GM19035 (cell line): ENCODE measurements at regions not wholly inside any gene's neighbourhood (a gene's known extent, or its start where the extent isn't known, plus 50 kb on each side); places are given as distances from the start of the nearest gene placed in this dataset.

Experiments used
- ATAC-seq: cut with Tn5 transposase; IDR thresholded peaks from one replicate; pipeline ENCODE4 v1.9.1; 2021; ENCODE audit not compliant: unreplicated experiment

DNA sequence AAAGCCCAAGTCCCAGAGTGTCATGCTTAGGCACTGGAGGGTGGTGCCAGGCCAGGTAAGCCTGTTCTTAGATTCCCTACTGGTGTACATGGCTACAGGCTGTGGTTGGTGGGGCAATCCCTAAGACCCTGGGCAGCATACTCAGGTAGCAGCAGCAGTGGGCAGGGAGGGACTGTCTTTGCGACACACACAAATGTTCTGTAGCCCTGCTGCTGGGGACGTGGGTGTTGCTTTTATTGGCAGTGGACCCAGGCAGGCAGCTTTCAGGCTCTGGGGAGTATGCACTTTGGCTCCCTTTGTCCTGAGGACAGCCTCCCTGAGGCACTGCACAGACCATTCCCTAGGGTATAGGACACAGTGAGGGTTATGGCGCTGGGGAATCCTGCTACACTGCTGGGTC, 137.1 kb upstream of the ADAMTS19 start:
- ATAC-seq: no peak

DNA sequence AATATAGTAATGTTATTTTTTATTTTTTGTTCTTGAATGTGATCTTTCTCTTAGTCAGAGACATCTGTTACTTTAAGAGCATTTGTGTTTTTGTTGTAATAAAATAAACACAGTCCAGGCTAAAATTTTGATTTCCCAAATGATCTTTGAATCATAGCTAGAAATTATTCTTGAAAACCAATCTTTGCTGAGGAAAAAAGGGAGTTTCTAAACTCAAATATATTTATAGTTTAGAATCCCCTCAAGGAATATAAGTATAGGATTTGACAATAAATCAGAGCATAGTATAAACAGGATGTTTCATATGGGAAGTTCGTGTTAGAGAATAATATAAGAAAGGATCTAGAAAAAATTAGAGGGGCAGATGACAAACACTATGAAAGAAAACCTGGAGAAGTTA, 118.8 kb upstream of the ADAMTS19 start:
- ATAC-seq: no peak

DNA sequence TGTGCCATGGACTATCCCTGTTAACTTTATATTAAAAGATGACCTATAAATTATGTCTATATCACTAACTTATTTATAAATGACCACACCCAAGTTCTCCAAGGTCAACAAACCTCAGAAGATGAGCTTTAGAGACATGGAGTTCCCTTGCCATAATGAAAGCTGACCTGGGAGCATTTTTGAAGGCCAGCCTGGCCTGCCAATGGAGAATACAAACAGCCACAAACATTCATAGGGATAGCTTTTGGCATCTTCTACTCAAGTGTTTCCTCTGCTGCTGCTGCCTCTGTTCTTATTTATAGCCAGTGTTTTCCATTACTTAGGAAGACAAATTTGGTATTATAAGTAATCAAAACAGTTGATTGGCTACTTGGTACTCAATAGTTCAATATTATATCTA, 117.3 kb upstream of the ADAMTS19 start:
- no peak for ATAC-seq

DNA sequence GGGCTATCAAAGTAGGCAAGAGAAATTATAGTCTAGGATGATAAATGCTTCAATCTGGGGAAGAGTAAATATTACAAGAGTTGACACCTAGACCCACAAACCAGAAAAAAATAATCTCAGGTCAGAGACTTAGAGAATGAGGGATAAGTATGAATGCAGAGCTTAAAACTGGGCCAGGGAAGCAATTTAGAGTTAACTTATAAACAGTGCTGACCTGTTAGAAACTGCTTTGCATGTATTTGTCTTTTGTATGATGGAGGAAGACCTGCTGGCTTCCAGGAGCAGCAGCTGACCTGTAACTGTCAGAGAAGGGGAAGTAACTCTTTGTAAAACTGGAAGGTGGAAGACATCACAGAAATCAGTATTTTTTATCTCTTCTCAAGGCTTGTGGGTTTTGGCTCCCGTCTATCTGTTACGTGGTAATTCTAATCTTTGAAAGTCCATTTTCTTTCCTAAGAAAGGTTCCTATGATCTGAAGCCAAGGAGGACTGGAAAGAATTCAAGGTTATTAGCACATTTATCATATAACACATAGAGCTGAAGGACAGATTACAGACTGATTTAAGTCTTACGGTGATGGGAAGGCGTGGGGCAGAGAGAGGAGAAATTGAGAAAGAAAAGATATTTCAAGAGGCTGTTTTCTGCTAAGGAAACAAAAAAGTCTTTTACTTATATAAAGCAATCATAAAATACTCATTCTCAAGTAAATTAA, 114.7 kb upstream of the ADAMTS19 start:
- no peak for ATAC-seq

DNA sequence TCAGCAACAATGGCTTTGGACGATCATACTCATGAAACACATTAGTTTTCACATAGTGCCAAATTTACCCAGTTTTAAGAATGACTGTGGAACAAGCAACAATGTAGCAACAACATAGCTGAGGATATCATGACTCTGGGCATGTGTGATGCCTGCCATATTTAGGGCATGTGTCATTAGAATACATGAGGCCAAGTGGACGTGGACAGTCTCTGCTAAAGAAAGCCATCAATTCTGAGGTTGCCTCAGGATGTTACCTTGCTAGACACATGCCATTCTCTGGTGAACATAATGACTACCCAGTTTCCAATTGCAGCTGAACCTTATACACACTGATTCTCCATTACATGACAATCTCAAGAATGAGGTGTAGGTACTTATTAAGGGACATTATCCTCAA, 103.3 kb upstream of the ADAMTS19 start:
- ATAC-seq: no peak

DNA sequence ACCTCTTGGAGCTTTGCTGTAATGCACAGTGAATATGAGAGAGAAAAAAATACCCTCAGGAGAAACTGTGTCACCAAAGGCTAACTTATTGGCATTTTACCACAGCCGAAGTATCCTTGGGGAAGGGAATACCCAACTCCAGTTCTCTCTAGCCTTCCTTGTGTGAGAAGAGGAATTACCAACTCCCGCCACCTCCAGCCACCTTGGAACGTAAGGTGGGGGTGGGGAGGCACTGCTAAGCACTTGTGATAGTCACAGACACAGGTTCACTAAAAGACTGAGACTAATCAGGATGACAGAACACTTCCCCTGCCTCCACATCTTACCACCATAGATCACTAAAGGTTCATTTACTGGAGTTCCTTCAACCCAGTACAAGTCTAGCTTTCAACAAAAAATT, 102.0 kb upstream of the ADAMTS19 start:
- no peak for ATAC-seq

DNA sequence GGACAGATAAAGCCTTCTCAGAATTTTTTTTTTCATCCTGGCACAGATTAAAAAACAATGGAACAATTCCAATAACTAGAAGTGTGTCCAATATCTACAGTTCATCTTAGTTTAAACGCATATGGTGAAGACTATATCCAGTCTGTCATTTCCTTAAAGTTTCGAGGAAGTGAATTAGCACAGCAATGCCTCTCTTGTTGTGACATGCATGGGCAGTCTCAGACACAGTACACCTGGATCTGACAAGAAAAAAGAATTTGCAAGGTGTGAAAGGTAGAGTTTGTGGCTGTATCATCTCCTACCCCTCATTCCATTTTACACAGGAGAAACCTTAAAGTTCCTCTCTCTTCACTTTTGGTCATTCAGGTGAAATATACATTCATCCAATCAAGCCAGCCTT, 100.6 kb upstream of the ADAMTS19 start:
- no peak for ATAC-seq

DNA sequence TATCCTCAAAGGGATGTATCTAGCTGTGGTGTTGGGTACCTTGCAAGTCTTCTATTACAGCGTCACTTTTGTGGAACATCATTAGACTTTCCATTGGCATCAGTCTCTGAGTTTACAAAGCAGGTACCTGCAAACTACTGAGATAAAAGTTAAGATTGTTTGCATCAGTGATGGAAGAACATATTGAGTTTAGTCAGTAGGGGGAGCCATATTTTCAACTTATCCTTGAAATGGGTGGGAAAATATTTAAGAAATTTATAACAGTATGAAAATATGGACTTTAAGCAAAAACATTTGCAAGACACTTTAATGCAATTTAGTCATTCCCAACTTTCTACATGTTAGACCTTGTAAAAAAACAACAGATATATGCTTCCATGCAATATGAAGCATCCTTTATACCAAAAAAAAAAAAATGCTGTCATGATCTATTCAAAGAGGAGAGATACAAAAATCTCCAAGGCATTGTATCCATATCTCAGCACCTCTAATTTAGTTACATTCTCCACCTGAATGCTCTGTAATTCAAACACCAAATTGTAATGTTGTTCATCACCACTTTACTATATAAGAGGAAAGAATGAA, 98.6 kb upstream of the ADAMTS19 start:
- no peak for ATAC-seq

DNA sequence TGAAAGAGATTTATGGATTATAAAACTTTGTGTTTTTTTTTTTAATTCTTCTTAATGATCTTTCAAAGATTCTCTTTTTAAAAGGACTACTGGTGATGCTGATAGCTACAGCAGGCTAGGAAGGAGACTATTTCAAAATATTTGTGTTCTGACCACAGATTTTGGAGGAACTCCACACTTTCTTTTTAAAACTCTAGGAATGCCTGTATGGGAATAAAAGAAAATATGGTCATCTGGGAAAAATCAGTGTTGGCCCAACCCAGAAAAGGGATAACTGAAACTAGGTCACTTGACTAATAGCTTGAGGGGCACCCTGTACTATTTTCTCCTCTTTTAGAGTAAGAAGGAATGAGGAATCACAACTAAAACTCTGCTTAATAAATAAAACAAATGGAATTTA, 97.6 kb upstream of the ADAMTS19 start:
- ATAC-seq: no peak

DNA sequence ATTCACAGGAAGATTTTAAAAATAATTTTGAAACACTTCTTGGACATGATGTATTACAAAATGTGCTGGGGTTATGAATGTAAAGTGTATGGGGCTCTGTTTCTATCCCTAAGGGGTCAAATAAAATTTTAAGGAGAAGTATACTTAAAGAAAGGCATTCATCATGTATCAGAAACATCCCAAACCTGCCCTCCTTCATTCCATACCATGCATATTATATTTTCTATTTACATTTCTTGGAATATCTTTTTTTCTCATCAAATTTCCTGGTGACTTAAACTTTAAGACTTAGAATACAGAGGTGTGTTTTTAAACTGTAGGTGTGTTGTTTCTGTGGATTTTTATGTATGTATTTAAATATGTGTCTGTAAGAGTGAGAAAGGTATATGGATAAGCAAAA, 96.1 kb upstream of the ADAMTS19 start:
- no peak for ATAC-seq

DNA sequence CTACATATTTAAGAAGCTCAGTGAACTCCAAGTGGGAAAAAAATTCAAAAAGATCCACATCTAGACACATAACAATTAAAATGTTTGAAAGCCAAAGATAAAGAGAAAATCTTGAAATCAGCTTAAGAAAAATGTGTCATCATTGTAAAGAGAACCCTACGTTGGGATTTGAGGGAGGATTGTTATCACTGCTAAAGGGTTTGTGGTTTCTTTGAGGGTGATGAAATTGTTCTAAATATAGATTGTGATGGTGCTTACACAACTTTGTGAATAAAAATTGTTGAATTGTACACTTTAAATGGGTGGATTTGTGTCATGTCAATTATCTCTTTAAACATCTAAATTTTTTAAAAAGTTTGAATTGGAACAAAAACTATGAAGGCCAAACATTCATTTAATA, 92.2 kb upstream of the ADAMTS19 start:
- no peak for ATAC-seq

DNA sequence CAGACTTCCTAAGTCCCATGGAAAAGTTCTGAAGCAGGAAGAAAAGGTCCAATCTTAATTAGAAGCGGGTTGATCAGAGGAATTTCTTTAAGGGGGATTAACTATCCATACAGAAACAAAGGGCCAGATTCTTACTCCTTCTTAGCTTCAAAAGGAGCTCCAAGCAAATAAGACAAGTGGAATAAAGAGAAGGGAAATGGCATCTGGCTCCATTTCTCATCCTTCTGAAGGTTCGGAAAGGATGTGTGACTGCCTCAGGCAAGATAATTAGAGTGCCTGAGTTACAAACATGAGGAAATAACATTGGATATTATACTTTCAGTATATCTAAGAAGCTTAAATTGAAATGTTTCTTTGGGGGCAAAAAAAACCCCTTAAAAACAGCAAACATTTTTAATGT, 88.1 kb upstream of the ADAMTS19 start:
- no peak for ATAC-seq

DNA sequence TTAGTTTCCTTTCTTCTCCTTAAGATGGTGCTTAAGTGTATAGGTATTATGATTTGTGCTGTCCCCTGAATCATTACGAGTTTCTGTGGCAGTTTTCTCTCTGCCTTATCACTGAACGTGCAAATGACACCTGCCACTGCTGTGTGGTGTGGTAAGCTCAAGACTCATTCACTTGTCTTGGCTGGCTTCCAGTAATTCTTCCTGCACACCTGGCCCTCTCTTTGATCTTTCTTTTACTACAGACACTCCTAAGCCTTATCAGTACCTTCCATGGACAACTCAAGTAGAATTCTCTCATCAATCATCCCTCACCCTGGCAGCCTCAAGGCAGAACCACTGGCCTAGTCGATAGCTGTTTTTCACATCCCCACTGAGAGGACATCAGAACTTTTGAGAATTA, 82.6 kb upstream of the ADAMTS19 start:
- ATAC-seq: no peak

DNA sequence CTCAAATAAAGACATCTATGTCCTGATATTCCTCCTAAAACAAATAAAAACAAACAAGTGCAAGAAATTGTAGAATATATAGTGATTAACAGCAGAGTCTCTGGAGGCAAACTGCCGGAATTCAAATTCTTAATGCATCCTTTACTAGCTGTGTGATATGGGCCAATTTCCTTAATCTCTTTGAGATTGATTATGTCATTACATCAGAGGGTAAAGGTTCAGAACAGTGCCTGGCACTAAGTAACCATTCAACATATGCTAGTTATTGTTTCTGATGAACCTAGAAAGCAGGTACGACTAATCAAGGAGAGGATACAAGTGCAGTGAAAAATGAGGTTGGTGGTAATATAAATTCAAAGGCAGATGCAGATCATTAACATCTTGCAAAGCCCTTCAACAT, 81.1 kb upstream of the ADAMTS19 start:
- no peak for ATAC-seq

DNA sequence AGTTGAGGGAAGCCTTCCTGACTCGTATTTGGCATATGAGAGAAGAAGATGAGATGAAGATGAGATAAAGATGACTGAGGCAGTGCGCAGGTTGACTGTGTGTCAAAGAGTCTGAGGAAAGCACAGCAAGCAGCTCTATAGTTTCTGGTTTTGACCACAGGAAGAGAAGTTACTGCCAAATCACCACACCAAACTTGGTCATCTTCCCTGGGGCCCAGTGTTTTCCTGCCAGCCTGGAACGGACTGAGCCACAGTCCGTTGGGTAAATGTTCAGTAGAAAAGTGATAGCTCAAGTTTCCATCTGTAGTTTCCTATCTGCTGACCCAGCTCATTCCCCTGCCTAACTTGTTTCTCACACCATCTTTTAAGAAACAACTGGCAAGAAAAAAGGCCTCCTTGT, 80.7 kb upstream of the ADAMTS19 start:
- no peak for ATAC-seq

DNA sequence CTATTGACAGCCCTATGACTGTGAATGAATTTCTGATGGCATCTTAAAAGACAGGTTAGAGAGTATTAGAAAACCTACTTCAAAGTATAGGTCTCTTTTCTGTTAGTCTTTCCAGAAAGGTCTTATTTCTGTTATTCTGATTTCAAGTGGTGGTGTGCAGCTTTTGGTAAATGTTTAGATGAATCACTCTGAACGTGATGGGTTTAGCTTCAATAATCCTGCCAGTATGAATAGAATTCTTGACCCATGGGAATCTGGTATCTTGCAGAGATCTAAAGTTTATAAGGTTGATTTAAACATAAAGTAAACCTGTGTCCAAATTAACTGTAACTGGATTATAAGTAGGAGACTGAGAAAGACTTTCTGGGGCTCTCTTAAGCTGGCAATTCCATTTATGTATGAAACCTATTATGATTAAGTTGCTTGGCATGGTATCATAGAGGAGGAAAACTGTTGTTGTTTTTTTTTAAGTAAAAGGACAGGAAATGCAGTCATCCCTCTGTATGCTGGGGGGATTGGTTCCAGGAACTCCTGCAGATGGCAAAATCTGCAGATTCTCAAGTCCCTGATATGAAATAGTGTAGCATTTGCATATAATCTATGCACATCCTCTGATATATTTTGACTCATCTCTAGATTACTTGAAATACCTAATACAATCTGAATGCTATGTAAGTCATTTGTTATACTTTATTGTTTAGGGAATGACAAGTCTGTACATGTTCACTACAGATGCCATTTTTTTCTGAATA, 77.0 kb upstream of the ADAMTS19 start:
- no peak for ATAC-seq

DNA sequence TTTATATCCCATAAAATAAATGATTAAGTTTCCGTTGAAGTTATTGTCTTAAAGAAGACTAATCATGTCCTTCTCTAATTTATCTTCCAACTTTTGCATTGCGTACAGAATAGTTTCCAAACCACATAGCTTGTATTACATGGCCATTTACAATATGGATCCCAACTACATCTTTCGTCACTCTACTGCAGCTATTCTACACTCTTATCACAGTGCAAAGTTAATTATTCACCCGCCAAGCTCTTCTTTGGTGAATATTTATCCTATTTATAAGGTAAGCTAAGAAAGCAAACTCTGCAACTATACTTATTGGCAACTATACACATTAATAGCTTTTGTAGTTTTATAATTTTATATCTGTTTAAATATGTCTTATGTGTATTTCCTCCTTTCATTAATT, 75.9 kb upstream of the ADAMTS19 start:
- ATAC-seq: no peak

DNA sequence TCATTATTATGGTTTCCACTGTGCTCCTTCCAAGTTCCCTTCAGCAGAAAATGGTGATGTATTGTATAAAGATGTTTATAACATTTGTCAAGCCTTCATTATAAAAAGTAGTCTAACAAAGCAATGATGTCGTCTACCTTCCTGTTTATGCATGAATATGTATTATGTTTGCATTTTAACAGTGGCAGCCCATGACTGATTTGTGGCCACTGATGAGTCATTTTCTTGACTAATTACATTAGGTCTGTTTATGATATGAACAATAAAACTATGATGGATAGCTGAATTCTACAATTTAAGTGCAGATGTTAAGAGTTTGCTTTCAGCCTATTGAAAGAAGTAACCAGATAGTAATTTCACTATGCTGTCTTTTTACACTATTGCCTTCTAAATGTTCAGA, 75.4 kb upstream of the ADAMTS19 start:
- no peak for ATAC-seq

DNA sequence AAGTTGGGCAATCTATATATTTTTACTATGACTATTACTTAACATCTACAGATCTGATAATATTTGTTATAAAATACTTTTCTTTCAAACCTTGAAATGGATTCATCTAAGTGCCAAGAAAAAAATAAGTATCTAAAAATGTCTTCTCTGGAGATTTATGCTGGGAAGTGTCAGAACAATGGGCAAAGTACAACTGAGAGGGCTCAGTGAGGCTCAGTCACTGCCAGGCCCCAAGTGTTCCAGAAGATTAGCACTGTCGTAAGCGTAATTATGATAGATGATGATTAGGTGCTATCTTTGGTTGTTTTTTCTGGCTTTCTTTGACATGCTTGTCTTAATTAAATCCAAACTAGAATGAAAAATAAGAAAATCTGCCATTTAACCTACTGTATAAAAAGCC, 72.2 kb upstream of the ADAMTS19 start:
- ATAC-seq: no peak

DNA sequence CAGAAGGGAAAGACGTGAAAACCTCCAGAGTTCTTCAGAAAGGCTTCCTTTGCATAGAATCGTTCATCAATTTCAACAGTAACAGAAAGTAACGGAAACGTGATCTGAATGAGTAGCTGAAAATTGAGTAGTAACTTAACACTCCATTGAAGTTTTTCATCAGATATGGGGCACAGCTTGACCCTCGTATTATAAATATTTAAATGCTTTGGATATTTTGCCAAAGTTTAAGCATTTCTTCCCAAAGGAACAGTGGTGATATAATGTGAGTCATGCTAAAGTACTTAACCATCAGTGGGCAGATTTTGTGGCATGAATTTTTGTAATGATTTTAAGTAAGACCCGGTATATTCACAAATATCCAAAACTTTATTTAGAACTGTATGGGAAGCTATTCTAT, 67.4 kb upstream of the ADAMTS19 start:
- ATAC-seq: no peak

DNA sequence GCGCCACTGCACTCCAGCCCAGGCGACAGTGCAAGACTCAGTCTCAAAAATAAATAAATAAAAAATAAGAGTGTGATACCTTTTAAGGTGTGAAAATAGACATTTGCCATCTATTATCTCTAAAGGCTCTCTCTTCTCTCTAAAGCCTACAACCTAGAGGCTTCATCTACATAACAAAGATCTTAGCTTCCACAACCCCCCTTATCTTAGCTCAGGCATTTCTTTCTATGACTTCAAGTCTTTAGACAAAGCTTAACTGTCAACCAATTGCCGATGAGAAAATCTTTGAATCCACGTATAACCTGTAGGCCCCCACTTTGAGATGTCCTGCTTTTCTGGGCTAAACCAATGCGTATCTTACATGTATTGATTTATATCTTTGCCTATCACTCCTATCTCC, 64.9 kb upstream of the ADAMTS19 start:
- ATAC-seq: no peak

DNA sequence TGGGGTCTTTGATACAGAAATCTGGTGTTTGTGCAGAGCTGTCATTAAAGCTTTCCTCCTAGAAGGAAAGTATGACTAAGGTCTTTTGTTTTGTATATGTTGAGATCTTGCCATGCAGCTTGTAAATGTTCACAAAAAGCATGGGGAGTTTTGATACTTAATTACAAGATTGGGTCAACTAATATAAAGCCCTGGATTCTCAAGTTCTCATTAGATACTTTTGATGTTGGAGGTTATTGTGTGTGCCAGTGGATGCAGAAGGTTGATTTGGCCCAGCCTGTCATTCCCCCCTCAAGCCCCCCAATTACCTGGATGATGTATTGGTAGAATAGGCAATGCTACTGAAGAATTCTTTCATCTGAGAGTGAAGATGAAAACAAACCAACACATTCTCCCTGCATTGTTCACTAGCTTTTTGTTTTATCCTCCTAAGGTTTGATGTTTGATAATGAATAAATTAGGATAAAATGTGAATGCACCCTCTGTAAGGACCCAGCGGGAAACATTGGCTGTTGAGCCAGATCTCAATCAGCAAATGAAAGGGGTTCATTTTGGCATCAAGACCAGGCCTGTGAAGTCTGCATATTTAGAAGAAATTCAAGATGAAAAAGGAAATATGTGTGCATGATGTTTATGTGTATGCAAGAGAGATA, 61.9 kb upstream of the ADAMTS19 start:
- ATAC-seq: no peak
